Bronchial epithelial cell (primary cell): ENCODE measurements at regions not wholly inside any gene's neighbourhood (a gene's known extent, or its start where the extent isn't known, plus 50 kb on each side); places are given as distances from the start of the nearest gene placed in this dataset.

Source experiments
- DNase-seq: peaks from one replicate; pipeline ENCODE4 v3.0.0-alpha.2; 2010; ENCODE audit warnings: low read depth
- FAIRE-seq: peaks from 2 replicates; lab custom pipeline; 2011; peaks lifted over from hg19 to GRCh38; lab: Jason Lieb, UNC
- H3K27me3 ChIP-seq: 2 replicates; pipeline ENCODE4 v1.5.1; 2011; ENCODE audit warnings: low read length; ENCODE audit not compliant: control insufficient read depth, insufficient read depth
- H3K36me3 ChIP-seq: 2 replicates; pipeline ENCODE4 v1.5.1; 2011; ENCODE audit warnings: low read length; ENCODE audit not compliant: control insufficient read depth, insufficient read depth
- H3K4me3 ChIP-seq: 2 replicates; pipeline ENCODE4 v1.5.1; 2011; ENCODE audit warnings: mild to moderate bottlenecking, low read depth, low read length, control low read depth
- TF ChIP-seq, protein P1 (sequence below): IDR thresholded peaks from 2 replicates; pipeline ENCODE4 v1.5.1; 2011; ENCODE audit warnings: mild to moderate bottlenecking, moderate library complexity, low read length, control low read depth, inconsistent platforms; ENCODE audit not compliant: insufficient read depth, severe bottlenecking

DNA sequence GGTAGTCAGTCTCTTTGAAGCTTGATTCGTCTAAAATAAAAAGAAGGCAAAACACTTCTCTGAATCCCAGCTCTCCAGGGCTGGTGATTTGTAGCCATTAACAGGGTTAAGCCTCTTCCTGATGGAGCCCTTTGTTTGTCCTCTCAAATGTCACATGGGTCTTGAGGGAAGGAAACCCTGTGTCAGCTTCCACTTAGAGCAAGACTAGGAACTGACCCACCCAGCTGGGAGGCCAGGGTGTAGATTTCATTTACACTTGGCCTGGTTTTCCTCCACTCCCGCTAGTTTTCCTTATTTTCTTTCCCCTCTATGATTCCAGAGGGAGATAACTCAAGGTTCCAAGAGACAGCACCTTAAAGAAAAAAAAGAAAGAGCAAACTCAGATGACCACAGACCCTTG is 230.5 kb upstream of the EGLN3 start:
- FAIRE-seq (no peak), DNase-seq (no peak)
- Histone ChIP-seq H3K27me3 (no peaks in the 10 kb centered on the region), H3K4me3 (no peak overlapping the region), H3K36me3 (no peaks in the 10 kb centered on the region)
- TF ChIP-seq, protein P1, sequence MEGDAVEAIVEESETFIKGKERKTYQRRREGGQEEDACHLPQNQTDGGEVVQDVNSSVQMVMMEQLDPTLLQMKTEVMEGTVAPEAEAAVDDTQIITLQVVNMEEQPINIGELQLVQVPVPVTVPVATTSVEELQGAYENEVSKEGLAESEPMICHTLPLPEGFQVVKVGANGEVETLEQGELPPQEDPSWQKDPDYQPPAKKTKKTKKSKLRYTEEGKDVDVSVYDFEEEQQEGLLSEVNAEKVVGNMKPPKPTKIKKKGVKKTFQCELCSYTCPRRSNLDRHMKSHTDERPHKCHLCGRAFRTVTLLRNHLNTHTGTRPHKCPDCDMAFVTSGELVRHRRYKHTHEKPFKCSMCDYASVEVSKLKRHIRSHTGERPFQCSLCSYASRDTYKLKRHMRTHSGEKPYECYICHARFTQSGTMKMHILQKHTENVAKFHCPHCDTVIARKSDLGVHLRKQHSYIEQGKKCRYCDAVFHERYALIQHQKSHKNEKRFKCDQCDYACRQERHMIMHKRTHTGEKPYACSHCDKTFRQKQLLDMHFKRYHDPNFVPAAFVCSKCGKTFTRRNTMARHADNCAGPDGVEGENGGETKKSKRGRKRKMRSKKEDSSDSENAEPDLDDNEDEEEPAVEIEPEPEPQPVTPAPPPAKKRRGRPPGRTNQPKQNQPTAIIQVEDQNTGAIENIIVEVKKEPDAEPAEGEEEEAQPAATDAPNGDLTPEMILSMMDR = no peak

DNA sequence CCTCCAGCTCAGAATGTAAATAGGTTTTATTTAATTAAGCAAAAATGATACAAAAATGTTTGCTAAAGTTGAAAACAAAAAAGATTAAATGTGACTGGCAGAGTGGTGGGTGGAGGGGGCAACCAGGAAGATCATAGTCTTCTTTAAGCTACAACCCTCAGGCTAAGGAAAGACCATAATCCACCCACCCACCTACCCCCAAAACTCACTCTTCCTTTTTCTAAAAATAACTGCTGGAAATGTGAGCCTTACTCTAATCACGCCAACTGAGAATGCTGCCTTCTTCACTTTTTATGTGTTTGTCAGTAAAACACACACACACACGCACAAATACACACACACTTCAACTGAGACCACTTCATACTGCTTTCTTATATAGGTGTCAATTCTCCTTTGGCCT is 230.0 kb upstream of the EGLN3 start:
- Histone ChIP-seq H3K4me3 (no peak overlapping the region), H3K27me3 (no peaks in the 10 kb centered on the region), H3K36me3 (no peaks in the 10 kb centered on the region)
- DNase-seq (no peak), FAIRE-seq (no peak)
- TF ChIP-seq, protein P1 = no peak

DNA sequence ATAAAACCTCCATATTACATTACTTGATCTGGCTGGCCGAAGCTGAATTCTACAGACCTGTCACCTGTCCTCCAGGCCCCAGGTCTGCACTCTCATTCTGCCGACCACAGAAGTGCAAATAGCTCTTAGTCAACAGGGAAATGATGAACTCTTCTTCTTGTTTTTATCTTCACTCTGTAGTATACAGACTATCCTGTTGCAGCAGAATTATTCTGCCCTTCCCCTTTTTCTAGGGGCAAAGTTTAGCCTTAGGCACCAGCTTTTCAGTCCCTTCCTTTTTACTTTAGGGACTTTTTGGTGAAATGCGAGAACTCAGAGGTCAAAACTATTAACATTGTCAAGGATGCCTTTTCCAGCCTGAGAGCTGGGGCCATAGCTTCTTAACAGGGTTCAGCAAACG is 229.6 kb upstream of the EGLN3 start:
- FAIRE-seq (no peak), DNase-seq (no peak)
- Histone ChIP-seq H3K27me3 (no peaks in the 10 kb centered on the region), H3K36me3 (no peaks in the 10 kb centered on the region), H3K4me3 (no peak overlapping the region)
- TF ChIP-seq, protein P1 = no peak

DNA sequence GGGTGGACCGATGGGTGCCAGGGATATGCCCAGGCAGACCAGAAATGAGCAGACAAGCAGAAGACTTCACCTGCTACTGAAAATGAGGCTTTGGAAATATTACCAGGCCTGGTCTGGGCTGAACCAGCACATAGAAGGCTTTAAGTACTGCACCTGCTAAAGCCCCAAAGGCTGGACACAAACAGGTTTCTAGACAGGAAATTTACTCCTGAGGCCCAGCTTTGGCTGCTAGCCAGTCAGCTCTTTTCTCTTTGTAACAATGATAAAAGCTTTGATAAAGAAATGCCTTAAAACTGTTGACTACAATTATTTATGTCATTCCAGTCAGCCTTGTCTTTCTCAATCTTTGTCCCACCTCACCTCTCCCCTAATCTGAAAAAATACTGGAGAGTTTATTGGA is 228.9 kb upstream of the EGLN3 start:
- TF ChIP-seq, protein P1 = no peak
- no peaks in the 10 kb centered on the region for H3K36me3 ChIP-seq
- no peak for FAIRE-seq
- DNase-seq = no peak
- no peaks in the 10 kb centered on the region for H3K27me3 ChIP-seq
- H3K4me3 ChIP-seq = no peak overlapping the region

DNA sequence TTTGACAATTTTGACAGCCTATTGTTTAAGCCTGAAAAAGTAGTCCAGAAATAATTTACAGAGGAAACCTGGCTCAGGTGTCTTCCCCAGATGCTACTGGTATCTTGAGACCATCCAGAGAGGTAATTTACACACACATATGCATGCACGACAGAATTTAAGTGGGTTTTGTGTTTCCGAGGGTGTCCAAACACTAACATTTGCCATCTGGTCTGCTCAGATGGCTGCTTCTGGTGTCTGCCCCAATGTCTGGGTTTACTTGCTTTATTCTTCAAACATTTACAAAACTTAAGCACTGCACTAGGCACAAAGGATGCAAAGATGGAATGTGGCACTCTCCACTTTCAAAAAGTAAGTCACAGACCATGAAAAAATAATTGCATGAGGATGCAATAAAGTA is 226.6 kb upstream of the EGLN3 start:
- DNase-seq (no peak), FAIRE-seq (no peak)
- H3K27me3 ChIP-seq = no peaks in the 10 kb centered on the region
- TF ChIP-seq, protein P1 = no peak
- H3K4me3 ChIP-seq = no peak overlapping the region
- H3K36me3 ChIP-seq = no peaks in the 10 kb centered on the region

DNA sequence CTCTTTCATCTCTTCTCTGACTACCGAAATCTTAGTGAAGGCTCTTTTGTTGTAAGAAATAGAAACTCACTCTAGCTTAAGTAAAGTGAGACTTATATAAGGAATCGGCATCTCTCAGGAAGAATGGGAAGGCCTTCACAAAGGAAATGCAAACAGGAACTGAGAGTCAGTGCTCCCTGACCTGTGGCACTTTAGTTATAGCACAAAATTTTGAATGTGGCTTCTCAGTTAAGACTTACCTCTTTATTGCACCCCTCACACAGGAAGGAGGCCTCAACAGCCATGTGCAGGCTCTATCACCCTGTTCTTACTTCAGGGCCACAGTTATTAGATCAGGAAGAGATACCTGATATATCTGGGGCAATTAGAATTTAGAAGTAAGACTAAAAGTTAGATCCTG is 224.7 kb upstream of the EGLN3 start:
- Histone ChIP-seq H3K4me3 (no peak overlapping the region), H3K36me3 (no peaks in the 10 kb centered on the region), H3K27me3 (no peaks in the 10 kb centered on the region)
- DNase-seq (no peak), FAIRE-seq (no peak)
- TF ChIP-seq, protein P1 = no peak
